ENCODE measurements at regions not wholly inside any gene's neighbourhood (a gene's known extent, or its start where the extent isn't known, plus 50 kb on each side); places are given as distances from the start of the nearest gene placed in this dataset.

DNA sequence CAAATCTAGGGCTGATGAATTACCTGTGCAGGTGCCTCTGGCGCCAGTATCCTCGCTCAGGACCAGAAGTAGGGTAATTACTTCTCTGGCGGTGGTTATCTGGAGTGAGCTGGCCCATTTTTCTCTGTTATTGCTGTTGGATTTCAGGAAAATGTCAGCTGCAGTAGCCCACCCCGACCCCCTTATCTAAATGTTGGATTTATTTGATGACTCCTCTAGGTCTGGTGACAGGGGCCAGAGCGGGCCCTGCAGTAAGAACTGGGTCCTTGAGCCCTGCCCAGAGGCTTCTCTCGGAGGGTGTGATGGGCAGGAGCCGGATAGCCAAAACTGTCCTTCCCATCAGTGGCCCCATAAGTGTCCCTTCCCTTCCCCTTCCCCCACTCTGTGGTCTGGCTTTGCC, 384.3 kb downstream of the PTPRU start:
- TF ChIP-seq POLR2A (IDR thresholded peaks at IDR 0.05; ENCODE audit: low read length) (no peak), GATA1 (IDR thresholded peaks at IDR 0.05; ENCODE audit: low read depth, low read length) (no peak)

Measured in erythroblast (primary cell).